ENCODE measurements at regions not wholly inside any gene's neighbourhood (a gene's known extent, or its start where the extent isn't known, plus 50 kb on each side); places are given as distances from the start of the nearest gene placed in this dataset.

DNA sequence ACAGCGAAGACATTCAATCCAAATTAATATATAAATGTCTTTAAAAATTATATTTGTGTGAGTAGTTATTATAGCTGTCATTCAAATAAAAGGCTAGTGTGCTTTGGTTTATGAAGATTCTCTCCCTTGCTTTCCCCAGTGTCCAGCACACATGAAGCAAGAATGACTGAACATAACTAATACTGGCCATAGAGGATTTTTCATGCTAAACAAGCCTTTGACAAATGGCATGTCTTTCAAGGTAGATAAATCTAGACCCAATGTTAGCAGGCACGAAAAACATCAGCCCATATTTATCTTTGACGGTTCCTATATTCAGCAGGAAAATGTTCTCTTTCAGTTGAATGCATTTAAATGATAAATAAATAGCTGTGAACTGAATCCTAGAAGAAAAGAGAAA lies 1234.4 kb downstream of the EPHA7 start:
- intact Hi-C loops (cut with micrococcal nuclease; ENCODE audit: unreplicated experiment): no loop called here
- POLR2A ChIA-PET (ENCODE audit: unreplicated experiment): no interaction called here
- Histone ChIP-seq H2AFZ (no peak overlapping the region), H3K4me3 (no peak overlapping the region), H3K27ac (no peak overlapping the region), H3K79me2 (ENCODE audit: low read depth) (no peaks in the 10 kb centered on the region), H3K9me2 (ENCODE audit: insufficient read depth) (no peaks in the 10 kb centered on the region), H3F3A (ENCODE audit: insufficient read depth, low read depth) (no peaks in the 10 kb centered on the region), H3K4me2 (no peak overlapping the region), H3K9me3 (ENCODE audit: insufficient read depth, low read depth) (no peaks in the 10 kb centered on the region), H3K36me3 (ENCODE audit: low read depth) (no peaks in the 10 kb centered on the region), H4K20me1 (ENCODE audit: insufficient read depth) (no peaks in the 10 kb centered on the region), H3K4me1 (replicated peaks; ENCODE audit: insufficient read depth) (no peaks in the 10 kb centered on the region), H3K27me3 (ENCODE audit: insufficient read depth, low read depth) (no peaks in the 10 kb centered on the region)
- TF ChIP-seq EZH2 (IDR thresholded peaks at IDR 0.05; ENCODE audit: low read depth): no peak
- TF ChIP-seq, protein P1, sequence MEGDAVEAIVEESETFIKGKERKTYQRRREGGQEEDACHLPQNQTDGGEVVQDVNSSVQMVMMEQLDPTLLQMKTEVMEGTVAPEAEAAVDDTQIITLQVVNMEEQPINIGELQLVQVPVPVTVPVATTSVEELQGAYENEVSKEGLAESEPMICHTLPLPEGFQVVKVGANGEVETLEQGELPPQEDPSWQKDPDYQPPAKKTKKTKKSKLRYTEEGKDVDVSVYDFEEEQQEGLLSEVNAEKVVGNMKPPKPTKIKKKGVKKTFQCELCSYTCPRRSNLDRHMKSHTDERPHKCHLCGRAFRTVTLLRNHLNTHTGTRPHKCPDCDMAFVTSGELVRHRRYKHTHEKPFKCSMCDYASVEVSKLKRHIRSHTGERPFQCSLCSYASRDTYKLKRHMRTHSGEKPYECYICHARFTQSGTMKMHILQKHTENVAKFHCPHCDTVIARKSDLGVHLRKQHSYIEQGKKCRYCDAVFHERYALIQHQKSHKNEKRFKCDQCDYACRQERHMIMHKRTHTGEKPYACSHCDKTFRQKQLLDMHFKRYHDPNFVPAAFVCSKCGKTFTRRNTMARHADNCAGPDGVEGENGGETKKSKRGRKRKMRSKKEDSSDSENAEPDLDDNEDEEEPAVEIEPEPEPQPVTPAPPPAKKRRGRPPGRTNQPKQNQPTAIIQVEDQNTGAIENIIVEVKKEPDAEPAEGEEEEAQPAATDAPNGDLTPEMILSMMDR (conservative IDR thresholded peaks at IDR 0.05): no peak
- CTCF ChIA-PET: no interaction called here
- no peak for DNase-seq
- BruUV-seq (replicated peaks): no TSS peak

DNA sequence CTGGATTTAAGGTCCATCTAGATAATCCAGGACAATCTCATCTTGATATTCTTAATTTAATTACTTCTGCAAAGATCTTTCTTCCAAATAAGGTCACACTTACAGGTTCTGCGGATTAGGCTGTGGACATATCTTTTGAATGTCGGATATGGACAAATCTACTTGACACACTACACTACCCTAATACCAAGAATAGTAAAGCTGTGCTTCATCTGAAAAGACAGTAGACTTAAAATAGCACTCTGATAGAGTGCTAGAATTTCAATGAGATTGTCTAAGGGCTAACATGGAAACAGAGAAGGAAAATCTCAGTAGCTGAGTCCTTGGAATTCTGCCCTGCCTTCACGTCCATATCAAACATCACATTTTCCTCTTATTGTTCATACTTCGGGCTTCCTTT lies 1238.0 kb downstream of the EPHA7 start:
- no peaks in the 10 kb centered on the region for H3F3A ChIP-seq (ENCODE audit: insufficient read depth, low read depth)
- no peak for DNase-seq
- no peak for TF ChIP-seq EZH2 (IDR thresholded peaks at IDR 0.05; ENCODE audit: low read depth)
- TF ChIP-seq, protein P1 (conservative IDR thresholded peaks at IDR 0.05): no peak
- no peak overlapping the region for H2AFZ ChIP-seq
- H3K9me3 ChIP-seq (ENCODE audit: insufficient read depth, low read depth): no peaks in the 10 kb centered on the region
- ChIA-PET CTCF (interaction anchor here (0.7 kb wide), 1 partner anchor 17 kb away, joined by 3 read pairs; no protein-coding TSS in a partner anchor), POLR2A (ENCODE audit: unreplicated experiment) (no interaction called here)
- H3K4me2 ChIP-seq: no peak overlapping the region
- H4K20me1 ChIP-seq (ENCODE audit: insufficient read depth): no peaks in the 10 kb centered on the region
- H3K79me2 ChIP-seq (ENCODE audit: low read depth): no peaks in the 10 kb centered on the region
- H3K4me3 ChIP-seq: no peak overlapping the region
- BruUV-seq (replicated peaks): no TSS peak
- no peaks in the 10 kb centered on the region for H3K4me1 ChIP-seq (replicated peaks; ENCODE audit: insufficient read depth)
- H3K9me2 ChIP-seq (ENCODE audit: insufficient read depth): no peaks in the 10 kb centered on the region
- no peaks in the 10 kb centered on the region for H3K36me3 ChIP-seq (ENCODE audit: low read depth)
- no peaks in the 10 kb centered on the region for H3K27me3 ChIP-seq (ENCODE audit: insufficient read depth, low read depth)
- no peak overlapping the region for H3K27ac ChIP-seq
- intact Hi-C loops (cut with micrococcal nuclease; ENCODE audit: unreplicated experiment): no loop called here

DNA sequence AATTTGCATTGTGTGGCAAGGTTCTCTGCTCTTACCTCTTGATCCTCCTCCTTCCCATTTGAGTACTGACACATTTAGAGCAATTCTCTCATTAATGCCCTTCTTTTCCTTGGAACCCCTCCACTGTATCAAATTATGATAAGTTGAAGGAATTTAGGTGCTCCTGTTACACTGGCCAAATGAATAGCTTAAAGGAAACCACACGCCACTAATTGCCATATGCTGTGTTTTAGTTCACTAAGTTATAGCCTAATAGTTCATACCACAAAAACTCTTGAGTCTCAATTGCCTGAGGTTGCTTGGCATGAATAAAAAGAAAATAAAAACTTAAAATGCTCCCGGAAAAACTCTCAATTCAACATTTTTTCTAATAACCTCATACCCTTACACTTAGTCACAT lies 1239.3 kb downstream of the EPHA7 start:
- intact Hi-C loops (cut with micrococcal nuclease; ENCODE audit: unreplicated experiment): no loop called here
- no TSS peak for BruUV-seq (replicated peaks)
- Histone ChIP-seq H3K4me2 (no peak overlapping the region), H3K4me3 (no peak overlapping the region), H3K9me2 (ENCODE audit: insufficient read depth) (no peaks in the 10 kb centered on the region), H4K20me1 (ENCODE audit: insufficient read depth) (no peaks in the 10 kb centered on the region), H3K79me2 (ENCODE audit: low read depth) (no peaks in the 10 kb centered on the region), H3K27ac (no peak overlapping the region), H3F3A (ENCODE audit: insufficient read depth, low read depth) (no peaks in the 10 kb centered on the region), H3K36me3 (ENCODE audit: low read depth) (no peaks in the 10 kb centered on the region), H3K27me3 (ENCODE audit: insufficient read depth, low read depth) (no peaks in the 10 kb centered on the region), H3K9me3 (ENCODE audit: insufficient read depth, low read depth) (no peaks in the 10 kb centered on the region), H3K4me1 (replicated peaks; ENCODE audit: insufficient read depth) (no peaks in the 10 kb centered on the region), H2AFZ (no peak overlapping the region)
- TF ChIP-seq, protein P1 (conservative IDR thresholded peaks at IDR 0.05): no peak
- no peak for DNase-seq
- ChIA-PET CTCF (no interaction called here), POLR2A (ENCODE audit: unreplicated experiment) (interaction anchor here (0.5 kb wide), 1 partner anchor 604 kb away, joined by 3 read pairs; no protein-coding TSS in a partner anchor)
